ENCODE measurements at regions not wholly inside any gene's neighbourhood (a gene's known extent, or its start where the extent isn't known, plus 50 kb on each side); places are given as distances from the start of the nearest gene placed in this dataset.

DNA sequence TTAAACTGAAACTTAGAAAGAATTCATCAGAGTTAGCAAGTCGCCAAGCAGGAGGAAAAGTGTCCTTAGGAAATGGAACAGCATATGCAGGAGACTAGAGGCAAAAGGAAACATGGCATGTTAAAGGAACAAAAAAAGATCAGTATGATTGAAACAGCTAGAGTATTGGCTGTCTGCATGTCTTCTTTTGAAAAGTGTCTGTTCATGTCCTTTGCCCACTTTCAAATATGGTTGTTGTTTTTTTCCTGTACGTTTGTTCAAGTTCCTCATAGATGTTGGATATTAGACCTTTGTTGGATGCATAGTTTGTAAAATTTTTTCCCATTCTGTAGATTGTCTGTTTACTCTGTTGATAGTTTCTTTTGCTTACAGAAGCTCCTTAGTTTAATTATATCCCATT is 161.6 kb downstream of the NR4A2 start:
- no peak for DNase-seq (ENCODE audit: low spot score)

GRCh38 chr2:156165742-156166141 is 166.8 kb downstream of the NR4A2 start:
- DNase-seq (ENCODE audit: low spot score): no peak
- intact Hi-C loops (cut with DNase I): no loop called here

More for the DNA sequence above, 161.6 kb downstream of the NR4A2 start:
- intact Hi-C loops (cut with DNase I): no loop called here

GRCh38 chr2:156164091-156164720 is 168.3 kb downstream of the NR4A2 start:
- no peak for DNase-seq (ENCODE audit: low spot score)
- intact Hi-C loops (cut with DNase I): no loop called here

DNA sequence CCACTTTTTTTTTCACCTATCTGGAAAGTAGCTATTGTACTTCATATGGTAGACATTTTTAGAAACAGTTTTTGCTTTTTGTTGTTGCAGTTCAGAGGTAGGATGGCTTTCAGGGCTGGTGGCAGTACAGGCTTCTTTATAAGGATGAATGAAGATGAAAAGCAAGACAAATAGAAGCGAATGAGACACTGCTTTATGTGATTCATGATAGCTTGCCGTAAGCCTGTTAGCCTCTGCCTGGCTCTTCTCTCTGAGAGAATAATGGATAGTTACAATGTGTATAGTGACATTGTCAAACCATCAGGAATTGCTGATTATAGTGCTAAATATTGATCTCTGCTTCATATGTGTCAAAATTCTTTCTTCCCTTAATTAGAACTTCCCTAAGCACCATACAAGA is 173.7 kb downstream of the NR4A2 start:
- DNase-seq (ENCODE audit: low spot score): no peak
- intact Hi-C loops (cut with DNase I): no loop called here

DNA sequence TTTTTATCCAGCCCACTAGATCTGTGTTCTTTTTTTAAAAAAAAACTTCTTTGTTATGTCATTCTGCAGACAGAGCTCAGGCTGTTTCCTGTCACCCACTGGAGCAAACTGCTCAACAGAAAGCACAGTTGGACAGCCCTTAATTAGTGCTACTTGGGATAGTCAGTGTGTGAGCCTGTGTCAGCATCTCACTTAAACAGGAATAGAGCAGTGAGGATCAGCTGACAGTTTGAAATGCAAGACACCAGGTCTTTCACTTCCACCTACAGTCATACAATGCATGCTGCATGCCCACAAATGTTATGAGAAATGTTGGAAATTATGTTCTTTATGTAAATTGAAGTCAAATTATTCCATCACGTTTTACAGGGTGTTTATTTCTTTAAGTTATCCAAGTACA is 174.9 kb downstream of the NR4A2 start:
- intact Hi-C loops (cut with DNase I): no loop called here
- no peak for DNase-seq (ENCODE audit: low spot score)

DNA sequence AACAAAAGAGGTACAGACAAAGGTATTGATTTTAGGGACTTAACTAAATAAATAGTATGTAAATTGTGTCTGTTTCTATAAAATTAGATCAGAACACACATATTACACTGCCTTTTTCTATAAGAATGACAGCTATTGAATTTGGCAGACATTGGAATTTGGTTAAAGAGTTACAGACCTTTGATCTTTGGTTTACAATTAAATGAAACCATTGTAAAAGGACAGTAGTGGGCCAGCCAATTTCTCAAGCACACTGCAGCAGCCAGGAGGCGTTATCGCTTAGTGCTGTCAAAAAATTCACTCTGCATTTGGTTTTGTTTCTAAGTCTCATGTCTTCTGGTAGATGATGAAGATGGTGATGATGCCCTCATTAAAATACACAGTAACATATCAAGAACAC is 175.9 kb downstream of the NR4A2 start:
- intact Hi-C loops (cut with DNase I): no loop called here
- DNase-seq (ENCODE audit: low spot score): no peak

DNA sequence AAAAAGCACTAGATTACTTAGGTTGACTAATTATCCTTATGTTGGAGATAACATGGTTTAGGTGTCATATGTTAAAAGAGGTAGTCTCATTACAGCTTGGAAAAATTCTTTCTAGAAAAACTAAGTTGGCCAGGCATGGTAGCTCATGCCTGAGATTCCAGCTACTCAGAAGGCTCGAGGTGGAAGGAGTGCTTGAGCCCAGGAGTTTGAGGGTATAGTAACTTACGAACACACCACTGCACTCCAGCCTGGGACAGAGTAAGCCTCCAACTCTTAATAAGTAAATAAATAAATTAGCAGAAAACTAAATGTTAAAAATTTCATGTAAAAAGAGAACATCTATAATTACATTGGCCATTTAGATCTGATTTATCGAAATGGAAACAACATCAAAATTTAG is 177.2 kb downstream of the NR4A2 start:
- intact Hi-C loops (cut with DNase I): no loop called here
- no peak for DNase-seq (ENCODE audit: low spot score)

GRCh38 chr2:156151351-156151750 is 181.2 kb downstream of the NR4A2 start:
- intact Hi-C loops (cut with DNase I): no loop called here

GRCh38 chr2:156147594-156148330 is 184.8 kb downstream of the NR4A2 start:
- intact Hi-C loops (cut with DNase I): no loop called here
- no peak for DNase-seq (ENCODE audit: low spot score)

More at GRCh38 chr2:156151351-156151750, 181.2 kb downstream of the NR4A2 start:
- DNase-seq (ENCODE audit: low spot score): no peak

GRCh38 chr2:156145976-156146375 is 186.5 kb downstream of the NR4A2 start:
- no peak for DNase-seq (ENCODE audit: low spot score)
- intact Hi-C loops (cut with DNase I): no loop called here

DNA sequence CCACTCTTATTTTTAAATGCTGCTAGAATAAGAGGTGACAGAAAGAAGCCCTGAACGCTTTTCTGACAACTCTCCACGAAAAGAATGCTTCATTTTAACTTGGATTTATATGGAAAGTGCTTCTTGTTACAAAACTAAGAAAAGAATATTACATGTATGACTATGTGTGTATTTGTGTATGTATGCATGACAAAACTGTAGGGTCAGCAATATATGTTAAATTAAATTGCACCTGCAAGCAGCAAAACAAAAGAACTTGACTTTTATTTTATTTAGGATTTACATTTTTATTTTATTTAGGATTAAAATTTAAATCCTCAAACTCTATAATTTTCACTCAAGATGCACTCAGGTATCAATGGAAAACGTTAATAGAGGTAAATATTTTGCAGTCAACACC is 187.1 kb downstream of the NR4A2 start:
- intact Hi-C loops (cut with DNase I): no loop called here
- no peak for DNase-seq (ENCODE audit: low spot score)

GRCh38 chr2:156136566-156136965 is 196.0 kb downstream of the NR4A2 start:
- intact Hi-C loops (cut with DNase I): no loop called here
- DNase-seq (ENCODE audit: low spot score): no peak

GRCh38 chr2:156134887-156135286 is 197.6 kb downstream of the NR4A2 start:
- intact Hi-C loops (cut with DNase I): no loop called here
- DNase-seq (ENCODE audit: low spot score): no peak

DNA sequence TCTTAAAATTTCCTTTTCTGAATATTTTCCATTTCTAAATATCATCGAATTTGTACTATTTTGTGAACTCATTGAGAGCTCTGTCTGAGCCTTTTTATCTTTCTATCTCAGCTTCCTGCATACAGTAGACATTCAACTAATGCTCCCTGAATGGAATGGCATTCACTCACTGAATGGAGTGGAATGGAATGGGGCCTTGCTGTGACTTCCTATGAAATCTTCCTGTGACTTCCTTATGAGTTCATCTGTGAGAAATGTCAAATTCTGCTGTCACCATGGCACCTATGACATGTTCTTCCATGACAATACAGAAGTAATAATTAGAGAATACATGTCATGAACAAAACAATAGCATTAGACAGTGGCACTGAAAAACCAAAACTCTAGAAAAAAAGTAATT is 199.6 kb downstream of the NR4A2 start:
- no peak for DNase-seq (ENCODE audit: low spot score)
- intact Hi-C loops (cut with DNase I): no loop called here

DNA sequence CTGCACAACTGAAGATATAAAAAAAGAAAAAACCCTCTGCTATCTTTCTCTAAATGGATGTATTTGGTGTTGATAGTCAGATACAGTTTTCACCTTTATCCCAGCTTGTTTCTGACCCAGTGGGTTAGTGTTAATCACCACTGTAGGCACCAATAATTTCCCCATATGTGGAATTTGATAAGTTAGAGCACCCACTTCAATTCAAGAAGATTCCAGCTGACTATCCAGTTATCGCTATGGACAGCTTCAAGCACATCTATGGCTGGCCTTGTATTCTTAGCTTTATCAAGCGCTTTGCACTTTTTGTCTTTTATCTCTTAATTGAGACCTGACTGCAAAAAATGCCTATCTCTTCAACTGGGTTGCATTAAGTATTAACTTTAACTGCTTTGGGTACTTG is 200.4 kb downstream of the NR4A2 start:
- intact Hi-C loops (cut with DNase I): no loop called here
- no peak for DNase-seq (ENCODE audit: low spot score)

DNA sequence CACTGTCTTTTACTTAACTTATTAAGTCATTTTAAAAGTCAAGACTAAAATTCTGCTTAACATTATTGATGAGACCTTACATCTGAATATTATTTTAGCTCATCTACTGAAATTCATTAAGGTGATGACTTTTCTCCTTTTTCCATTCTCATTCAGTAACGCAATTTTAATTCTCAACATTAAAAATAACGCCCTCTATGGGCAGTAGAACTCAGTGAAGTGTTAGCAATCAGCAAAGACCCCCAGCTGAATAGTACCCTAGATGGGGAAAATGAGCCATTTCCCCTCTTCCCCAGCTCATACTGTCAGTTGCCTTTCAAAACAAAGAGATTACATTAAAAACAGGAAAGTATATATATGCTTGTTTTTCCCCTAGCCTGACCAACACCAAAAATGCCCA is 203.3 kb downstream of the NR4A2 start:
- no peak for DNase-seq (ENCODE audit: low spot score)
- intact Hi-C loops (cut with DNase I): no loop called here

GRCh38 chr2:156125018-156125417 is 207.5 kb downstream of the NR4A2 start:
- intact Hi-C loops (cut with DNase I): no loop called here
- no peak for DNase-seq (ENCODE audit: low spot score)

DNA sequence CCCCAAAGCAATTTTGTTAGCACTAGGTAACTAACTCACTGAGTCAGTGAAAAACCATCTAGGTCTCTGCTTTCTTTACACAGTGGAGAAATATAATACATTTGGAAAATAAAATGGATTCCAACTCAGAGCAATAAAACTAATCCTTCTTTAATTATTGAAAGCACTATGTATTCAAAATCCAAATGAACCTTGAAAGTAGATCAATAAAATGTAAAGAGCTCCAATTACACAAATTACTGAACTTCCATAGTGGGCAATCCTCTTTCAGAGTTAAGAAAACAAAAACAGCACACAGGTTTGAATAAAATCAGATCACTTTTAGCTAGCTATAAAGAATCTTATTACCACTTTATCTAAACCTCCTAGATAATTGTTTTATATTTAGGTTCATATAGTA is 208.1 kb downstream of the NR4A2 start:
- DNase-seq (ENCODE audit: low spot score): no peak
- intact Hi-C loops (cut with DNase I): no loop called here

DNA sequence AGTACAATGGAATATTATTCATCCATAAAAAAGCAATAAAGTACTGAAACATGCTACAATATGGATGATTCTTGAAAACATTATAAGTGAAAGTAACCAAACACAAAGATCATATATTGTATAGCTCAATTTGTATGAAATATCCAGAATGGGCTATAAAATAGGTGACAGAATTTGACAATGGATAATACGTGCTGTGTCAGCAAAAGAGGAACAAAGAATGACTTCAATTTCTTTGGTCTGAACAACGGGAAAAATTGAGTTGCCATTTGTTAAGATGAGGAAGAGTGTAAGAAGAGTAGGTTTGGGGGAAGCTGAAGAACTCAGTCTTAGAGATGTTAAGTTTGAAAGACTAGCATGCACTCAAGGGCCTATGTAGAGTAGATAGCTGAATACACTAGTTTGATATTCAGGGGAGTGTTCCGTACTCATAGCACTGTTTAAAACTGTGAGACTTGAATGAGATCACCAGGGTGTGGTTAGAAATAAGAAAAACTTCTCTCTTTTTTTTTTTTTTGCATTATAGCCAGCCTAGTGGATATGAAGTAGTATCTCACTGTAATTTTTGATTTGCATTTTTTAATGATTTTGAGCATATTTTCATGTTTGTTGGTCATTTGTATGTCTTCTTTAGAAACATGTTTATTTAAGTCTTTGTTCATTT is 213.6 kb downstream of the NR4A2 start:
- no peak for DNase-seq (ENCODE audit: low spot score)
- intact Hi-C loops (cut with DNase I): no loop called here

DNA sequence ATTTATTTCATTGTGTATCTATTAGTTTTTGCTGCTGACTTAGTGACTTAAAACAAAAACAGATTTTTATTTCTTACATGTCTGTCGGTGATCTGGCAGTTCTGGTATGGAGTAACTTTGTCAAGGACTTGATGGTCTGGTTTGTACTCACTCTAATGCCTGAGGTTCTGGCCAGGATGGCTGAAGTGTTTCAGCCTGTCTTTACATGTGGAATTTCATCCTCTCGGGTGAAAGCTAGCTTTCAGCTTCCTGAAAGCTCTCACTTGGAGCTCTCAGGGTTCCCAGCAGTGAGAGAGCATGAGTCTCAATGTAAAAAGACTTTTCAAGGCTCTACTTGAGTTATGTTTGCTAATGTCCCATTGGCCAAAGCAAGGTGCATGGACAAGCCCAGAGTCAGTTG is 216.4 kb downstream of the NR4A2 start:
- DNase-seq (ENCODE audit: low spot score): no peak
- intact Hi-C loops (cut with DNase I): no loop called here

GRCh38 chr2:156115338-156115737 is 217.2 kb downstream of the NR4A2 start:
- DNase-seq (ENCODE audit: low spot score): no peak
- intact Hi-C loops (cut with DNase I): no loop called here

Measured in posterior vena cava (tissue), 2 donors.